ENCODE measurements at regions not wholly inside any gene's neighbourhood (a gene's known extent, or its start where the extent isn't known, plus 50 kb on each side); places are given as distances from the start of the nearest gene placed in this dataset.

GRCh38 chr9:90012949-90013348 is 408.1 kb downstream of the GADD45G start:
- DNase-seq, result no peak

- no peak for DNase-seq
These were observed 409.0 kb downstream of the GADD45G start for GRCh38 chr9:90013778-90014177.

GRCh38 chr9:90014421-90014820 is 409.6 kb downstream of the GADD45G start:
- DNase-seq, result no peak

GRCh38 chr9:90016272-90016671 is 411.5 kb downstream of the GADD45G start:
- DNase-seq, result no peak

GRCh38 chr9:90017679-90018078 is 412.9 kb downstream of the GADD45G start:
- DNase-seq, result no peak

GRCh38 chr9:90018688-90019087 is 413.9 kb downstream of the GADD45G start:
- DNase-seq, result no peak

- no peak for DNase-seq
These were observed 414.8 kb downstream of the GADD45G start for GRCh38 chr9:90019626-90020025.

GRCh38 chr9:90020276-90020871 is 415.6 kb downstream of the GADD45G start:
- no peak for DNase-seq

GRCh38 chr9:90021216-90021906 is 416.5 kb downstream of the GADD45G start:
- no peak for DNase-seq

GRCh38 chr9:90022474-90022873 is 417.7 kb downstream of the GADD45G start:
- DNase-seq, result no peak

GRCh38 chr9:90023861-90024260 is 419.0 kb downstream of the GADD45G start:
- no peak for DNase-seq

GRCh38 chr9:90024409-90024808 is 419.6 kb downstream of the GADD45G start:
- no peak for DNase-seq

- no peak for DNase-seq
These were observed 420.0 kb downstream of the GADD45G start for GRCh38 chr9:90024823-90025222.

GRCh38 chr9:90025816-90026215 is 421.0 kb downstream of the GADD45G start:
- no peak for DNase-seq

GRCh38 chr9:90027296-90027790 is 422.5 kb downstream of the GADD45G start:
- no peak for DNase-seq

- DNase-seq, result no peak
These were observed 424.6 kb downstream of the GADD45G start for GRCh38 chr9:90029386-90029785.

- no peak for DNase-seq
These were observed 425.2 kb downstream of the GADD45G start for GRCh38 chr9:90029996-90030395.

GRCh38 chr9:90032296-90033027 is 427.6 kb downstream of the GADD45G start:
- DNase-seq, result no peak

GRCh38 chr9:90033028-90033650 is 428.3 kb downstream of the GADD45G start:
- no peak for DNase-seq

GRCh38 chr9:90034071-90034470 is 429.3 kb downstream of the GADD45G start:
- DNase-seq, result no peak

GRCh38 chr9:90035471-90035870 is 430.7 kb downstream of the GADD45G start:
- no peak for DNase-seq

GRCh38 chr9:90037146-90037797 is 432.5 kb downstream of the GADD45G start:
- no peak for DNase-seq

- DNase-seq, result no peak
These were observed 434.0 kb downstream of the GADD45G start for GRCh38 chr9:90038763-90039162.

Measured in CD4-positive, alpha-beta T cell treated with Interleukin-10 for 1 hour (primary cell).